Fibroblast of lung (primary cell): ENCODE measurements at regions not wholly inside any gene's neighbourhood (a gene's known extent, or its start where the extent isn't known, plus 50 kb on each side); places are given as distances from the start of the nearest gene placed in this dataset.

ENCODE experiments used
- EZH2 ChIP-seq: IDR thresholded peaks from 2 replicates; pipeline ENCODE4 v1.5.1; 2012; ENCODE audit warnings: low read length, control low read depth, mild to moderate bottlenecking; ENCODE audit errors: missing control alignments
- TF ChIP-seq, protein P1 (sequence below), 2 donors: IDR thresholded peaks in 1 of 2; conservative IDR thresholded peaks in 1 of 2; 1 replicate in 1 of 2; 2 replicates in 1 of 2; pipeline ENCODE4 v1.5.1; 2011 to 2012; ENCODE audit warnings: low read length in 2 of 2, control low read depth in 1 of 2, inconsistent platforms in 1 of 2, low read depth in 1 of 2, mild to moderate bottlenecking in 1 of 2

DNA sequence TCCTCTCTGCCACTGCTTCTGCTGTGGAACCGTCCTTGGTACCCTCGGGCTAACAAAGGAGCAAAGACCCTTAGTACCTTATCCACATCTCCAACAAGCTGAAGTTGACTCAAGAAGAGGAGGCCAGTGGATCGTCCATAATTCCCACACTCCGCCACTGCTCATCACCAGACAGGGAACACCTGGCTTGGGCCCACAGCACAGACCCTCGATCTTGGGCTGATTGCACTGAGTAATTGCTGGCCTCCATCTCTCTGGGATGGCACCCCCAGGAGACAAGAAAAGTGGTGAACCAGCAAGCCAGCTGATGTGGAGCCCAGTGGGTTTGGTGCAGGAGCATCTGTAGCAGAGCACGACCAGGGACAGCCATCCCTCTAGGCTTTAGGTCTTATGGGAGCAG is 109.4 kb upstream of the GRIK2 start:
- TF ChIP-seq, protein P1, sequence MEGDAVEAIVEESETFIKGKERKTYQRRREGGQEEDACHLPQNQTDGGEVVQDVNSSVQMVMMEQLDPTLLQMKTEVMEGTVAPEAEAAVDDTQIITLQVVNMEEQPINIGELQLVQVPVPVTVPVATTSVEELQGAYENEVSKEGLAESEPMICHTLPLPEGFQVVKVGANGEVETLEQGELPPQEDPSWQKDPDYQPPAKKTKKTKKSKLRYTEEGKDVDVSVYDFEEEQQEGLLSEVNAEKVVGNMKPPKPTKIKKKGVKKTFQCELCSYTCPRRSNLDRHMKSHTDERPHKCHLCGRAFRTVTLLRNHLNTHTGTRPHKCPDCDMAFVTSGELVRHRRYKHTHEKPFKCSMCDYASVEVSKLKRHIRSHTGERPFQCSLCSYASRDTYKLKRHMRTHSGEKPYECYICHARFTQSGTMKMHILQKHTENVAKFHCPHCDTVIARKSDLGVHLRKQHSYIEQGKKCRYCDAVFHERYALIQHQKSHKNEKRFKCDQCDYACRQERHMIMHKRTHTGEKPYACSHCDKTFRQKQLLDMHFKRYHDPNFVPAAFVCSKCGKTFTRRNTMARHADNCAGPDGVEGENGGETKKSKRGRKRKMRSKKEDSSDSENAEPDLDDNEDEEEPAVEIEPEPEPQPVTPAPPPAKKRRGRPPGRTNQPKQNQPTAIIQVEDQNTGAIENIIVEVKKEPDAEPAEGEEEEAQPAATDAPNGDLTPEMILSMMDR (conservative IDR thresholded peaks at IDR 0.05 in 1 of 2, IDR thresholded peaks at IDR 0.05 in 1 of 2; ENCODE audit: low read depth in 1 of 2, low read length in 2 of 2) = no peak
- TF ChIP-seq EZH2 = no peak
